ENCODE measurements at regions not wholly inside any gene's neighbourhood (a gene's known extent, or its start where the extent isn't known, plus 50 kb on each side); places are given as distances from the start of the nearest gene placed in this dataset.

- DNase-seq: peak; percentile 28
Measured at GRCh38 chr3:34260271-34261000, 462.0 kb downstream of the PDCD6IP start.

- DNase-seq: no peak
Measured at GRCh38 chr3:34261001-34261385, 462.6 kb downstream of the PDCD6IP start.

GRCh38 chr3:34263101-34263621 lies 464.7 kb downstream of the PDCD6IP start:
- no peak for DNase-seq

GRCh38 chr3:34264337-34265041 lies 466.1 kb downstream of the PDCD6IP start:
- no peak for DNase-seq

GRCh38 chr3:34267088-34267487 lies 468.7 kb downstream of the PDCD6IP start:
- DNase-seq: no peak

- DNase-seq: no peak
Measured at GRCh38 chr3:34268032-34268709, 469.7 kb downstream of the PDCD6IP start.

- no peak for DNase-seq
Measured at GRCh38 chr3:34275811-34276210, 477.4 kb downstream of the PDCD6IP start.

GRCh38 chr3:34276342-34276741 lies 477.9 kb downstream of the PDCD6IP start:
- DNase-seq: no peak

GRCh38 chr3:34277110-34277509 lies 478.7 kb downstream of the PDCD6IP start:
- no peak for DNase-seq

GRCh38 chr3:34279901-34280300 lies 481.5 kb downstream of the PDCD6IP start:
- DNase-seq: no peak

- DNase-seq: no peak
Measured at GRCh38 chr3:34283751-34284150, 485.3 kb downstream of the PDCD6IP start.

GRCh38 chr3:34284959-34285826 lies 486.8 kb downstream of the PDCD6IP start:
- no peak for DNase-seq

- DNase-seq: no peak
Measured at GRCh38 chr3:34285827-34286188, 487.4 kb downstream of the PDCD6IP start.

- no peak for DNase-seq
Measured at GRCh38 chr3:34292605-34293300, 494.3 kb downstream of the PDCD6IP start.

GRCh38 chr3:34294240-34294639 lies 495.8 kb downstream of the PDCD6IP start:
- DNase-seq: no peak

GRCh38 chr3:34296796-34297195 lies 498.4 kb downstream of the PDCD6IP start:
- no peak for DNase-seq

- no peak for DNase-seq
Measured at GRCh38 chr3:34298653-34299052, 500.2 kb downstream of the PDCD6IP start.

GRCh38 chr3:34300621-34301020 lies 502.2 kb downstream of the PDCD6IP start:
- DNase-seq: no peak

GRCh38 chr3:34301313-34301712 lies 502.9 kb downstream of the PDCD6IP start:
- no peak for DNase-seq

GRCh38 chr3:34305266-34305665 lies 506.8 kb downstream of the PDCD6IP start:
- DNase-seq: no peak

- no peak for DNase-seq
Measured at GRCh38 chr3:34312684-34313083, 514.3 kb downstream of the PDCD6IP start.

GRCh38 chr3:34319881-34320280 lies 521.5 kb downstream of the PDCD6IP start:
- no peak for DNase-seq
